H1 (cell line): ENCODE measurements at regions not wholly inside any gene's neighbourhood (a gene's known extent, or its start where the extent isn't known, plus 50 kb on each side); places are given as distances from the start of the nearest gene placed in this dataset.

Experiments used
- CTCF ChIA-PET: fragments of 300-600 bp; sonication (Branson Sonifier 250); formaldehyde crosslinking; loops from one replicate; lab custom pipeline; 2021; ENCODE audit not compliant: partially characterized antibody; lab: Charles Lee
- POLR2A ChIA-PET: fragments of 300-600 bp; sonication (Branson Sonifier 250); formaldehyde crosslinking; loops from one replicate; lab custom pipeline; 2021; ENCODE audit warnings: inconsistent platforms; ENCODE audit not compliant: partially characterized antibody; lab: Charles Lee
- DNase-seq, 2 experiments: peaks; one replicate each; pipeline versions ENCODE4 v3.0.0 to v3.0.0-alpha.2; 2010 to 2022; ENCODE audit warnings: low spot score in 2 of 2, low read depth in 1 of 2, mixed read lengths in 1 of 2
- FAIRE-seq: peaks from 2 replicates; lab custom pipeline; 2011; peaks lifted over from hg19 to GRCh38; lab: Jason Lieb, UNC
- H2AFZ ChIP-seq: 2 replicates; pipeline ENCODE4 v1.8.1; 2012; ENCODE audit warnings: low read length, inconsistent platforms
- H2AK5ac ChIP-seq: 2 replicates; pipeline ENCODE4 v1.6.1; 2013; ENCODE audit warnings: low read depth, low read length
- H2BK120ac ChIP-seq: replicated peaks from 2 replicates; pipeline ENCODE3; 2013; ENCODE audit warnings: low read depth, low read length, inconsistent platforms
- H2BK12ac ChIP-seq: 2 replicates; pipeline ENCODE4 v1.6.1; 2013; ENCODE audit warnings: low read depth, low read length
- H2BK15ac ChIP-seq: 2 replicates; pipeline ENCODE4 v1.6.1; 2013; ENCODE audit warnings: low read length
- H2BK20ac ChIP-seq: 2 replicates; pipeline ENCODE4 v1.6.1; 2013; ENCODE audit warnings: low read length
- H2BK5ac ChIP-seq: 2 replicates; pipeline ENCODE4 v1.6.1; 2013; ENCODE audit warnings: low read depth, low read length
- H3K14ac ChIP-seq: 2 replicates; pipeline ENCODE4 v1.6.1; 2013; ENCODE audit warnings: inconsistent platforms; ENCODE audit not compliant: insufficient read length
- H3K18ac ChIP-seq: 2 replicates; pipeline ENCODE4 v1.6.1; 2013; ENCODE audit warnings: low read length; ENCODE audit errors: extremely low read depth
- H3K23ac ChIP-seq: 2 replicates; pipeline ENCODE4 v1.6.1; 2013; ENCODE audit warnings: inconsistent platforms; ENCODE audit not compliant: insufficient read length
- H3K23me2 ChIP-seq: 2 replicates; pipeline ENCODE4 v1.6.1; 2013; ENCODE audit warnings: low read depth, low read length
- H3K27ac ChIP-seq: 2 replicates; pipeline ENCODE4 v1.6.1; 2011; ENCODE audit warnings: low read depth, low read length, inconsistent platforms
- H3K27me3 ChIP-seq, 4 experiments: replicated peaks in 1 of 4; 1 replicate in 1 of 4; 2 replicates in 3 of 4; pipeline versions ENCODE4 v1.6.1 to v1.8.1; 2011 to 2013; ENCODE audit warnings: low read length in 3 of 4, mild to moderate bottlenecking in 3 of 4, inconsistent platforms in 2 of 4, mixed read lengths in 2 of 4, moderate library complexity in 1 of 4; ENCODE audit not compliant: control insufficient read depth in 3 of 4, insufficient read depth in 3 of 4; ENCODE audit errors: extremely low read depth in 1 of 4
- H3K36me3 ChIP-seq, 4 experiments: 2 replicates each; pipeline versions ENCODE4 v1.6.1 to v1.8.1; 2011 to 2013; ENCODE audit warnings: mild to moderate bottlenecking in 4 of 4, low read length in 3 of 4, moderate library complexity in 2 of 4, control low read depth in 1 of 4, inconsistent platforms in 1 of 4; ENCODE audit not compliant: insufficient read depth in 4 of 4, control insufficient read depth in 2 of 4
- H3K4ac ChIP-seq: replicated peaks from 2 replicates; pipeline ENCODE3; 2013; ENCODE audit warnings: low read length, low read depth, mixed read lengths, inconsistent platforms; ENCODE audit not compliant: insufficient read length
- H3K4me1 ChIP-seq, 4 experiments: replicated peaks in 1 of 4; 1 replicate in 1 of 4; 2 replicates in 3 of 4; pipeline versions ENCODE4 v1.6.1 to v1.8.1; 2011 to 2013; ENCODE audit warnings: low read length in 3 of 4, inconsistent platforms in 2 of 4, mixed read lengths in 1 of 4; ENCODE audit not compliant: insufficient read depth in 4 of 4, control insufficient read depth in 3 of 4
- H3K4me2 ChIP-seq, 2 experiments: 2 replicates each; pipeline versions ENCODE4 v1.6.1 to v1.8.1; 2011 to 2013; ENCODE audit warnings: low read depth in 2 of 2, low read length in 2 of 2, control low read depth in 1 of 2, inconsistent platforms in 1 of 2, mild to moderate bottlenecking in 1 of 2; ENCODE audit not compliant: insufficient read depth in 1 of 2
- H3K4me3 ChIP-seq, 4 experiments: fragments of 200-600, 300-600 bp in 1 of 4; sonication (generic), shearing (Covaris generic), sonication (Bioruptor Twin) in 1 of 4; 2 replicates each; pipeline versions ENCODE4 v1.5.1 to v1.8.1; 2011 to 2016; ENCODE audit warnings: low read length in 4 of 4, low read depth in 3 of 4, control low read depth in 2 of 4, inconsistent platforms in 2 of 4, mild to moderate bottlenecking in 2 of 4, mixed read lengths in 1 of 4, moderate library complexity in 1 of 4; ENCODE audit not compliant: insufficient read depth in 2 of 4; ENCODE audit errors: extremely low read depth in 1 of 4
- H3K56ac ChIP-seq: replicated peaks from 2 replicates; pipeline ENCODE3; 2013; ENCODE audit warnings: low read depth, mild to moderate bottlenecking, mixed read lengths, low read length, inconsistent platforms; ENCODE audit not compliant: insufficient read length
- H3K79me1 ChIP-seq: 2 replicates; pipeline ENCODE4 v1.6.1; 2013; ENCODE audit warnings: low read depth, low read length, control low read depth
- H3K79me2 ChIP-seq, 2 experiments: 2 replicates each; pipeline versions ENCODE4 v1.6.1 to v1.8.1; 2012 to 2013; ENCODE audit warnings: low read length in 2 of 2, mild to moderate bottlenecking in 2 of 2, inconsistent platforms in 1 of 2; ENCODE audit not compliant: insufficient read depth in 2 of 2, control insufficient read depth in 1 of 2
- H3K9ac ChIP-seq, 4 experiments: replicated peaks in 1 of 4; 1 replicate in 1 of 4; 2 replicates in 3 of 4; pipeline versions ENCODE4 v1.6.1 to v1.8.1; 2011 to 2013; ENCODE audit warnings: low read depth in 3 of 4, low read length in 3 of 4, control low read depth in 2 of 4, mild to moderate bottlenecking in 2 of 4, moderate library complexity in 2 of 4, inconsistent platforms in 1 of 4; ENCODE audit errors: extremely low read depth in 1 of 4
- H3K9me3 ChIP-seq, 2 experiments: 2 replicates each; pipeline versions ENCODE4 v1.6.1 to v1.8.1; 2012 to 2013; ENCODE audit warnings: mild to moderate bottlenecking in 2 of 2, moderate library complexity in 2 of 2, control low read depth in 1 of 2, inconsistent platforms in 1 of 2, low read depth in 1 of 2, low read length in 1 of 2, mixed read lengths in 1 of 2; ENCODE audit not compliant: insufficient read depth in 2 of 2
- H4K20me1 ChIP-seq, 2 experiments: replicated peaks in 1 of 2; 2 replicates each; pipeline versions ENCODE3 to v1.8.1; 2011 to 2013; ENCODE audit warnings: inconsistent platforms in 2 of 2, low read length in 2 of 2, mild to moderate bottlenecking in 1 of 2; ENCODE audit not compliant: insufficient read depth in 2 of 2, control insufficient read depth in 1 of 2
- H4K5ac ChIP-seq: 2 replicates; pipeline ENCODE4 v1.6.1; 2013; ENCODE audit warnings: low read length, low read depth, mixed read lengths, inconsistent platforms; ENCODE audit not compliant: insufficient read length
- H4K8ac ChIP-seq: 2 replicates; pipeline ENCODE4 v1.8.0; 2013; ENCODE audit warnings: mild to moderate bottlenecking, moderate library complexity, low read length, inconsistent platforms; ENCODE audit not compliant: insufficient read depth; ENCODE audit errors: extremely low read depth
- H4K91ac ChIP-seq: replicated peaks from 2 replicates; pipeline ENCODE3; 2013; ENCODE audit warnings: low read length, mixed read lengths, inconsistent platforms; ENCODE audit not compliant: insufficient read length
- BACH1 ChIP-seq: IDR thresholded peaks from 2 replicates; pipeline ENCODE4 v1.6.1; 2012; ENCODE audit warnings: low read length, improper control_type of control experiment
- GTF2F1 ChIP-seq: IDR thresholded peaks from 2 replicates; pipeline ENCODE4 v1.6.1; 2012; ENCODE audit warnings: low read depth, low read length, improper control_type of control experiment, borderline replicate concordance
- WGBS, 2 experiments: shearing (Covaris generic) in 1 of 2; methylation state at CpG; one replicate each; pipeline versions ENCODE4 v1.1.6 to v1.1.7; 2013 to 2015; ENCODE audit warnings: low lambda C conversion rate in 2 of 2, mixed read lengths in 2 of 2, inconsistent platforms in 1 of 2, low coverage in 1 of 2, missing lambda C conversion rate in 1 of 2; ENCODE audit not compliant: insufficient replicate concordance in 2 of 2, insufficient coverage in 1 of 2, insufficient read length in 1 of 2; ENCODE audit errors: extremely low coverage in 1 of 2, missing lambda C conversion rate in 1 of 2; 5-methylcytosine and 5-hydroxymethylcytosine counted together
- TF ChIP-seq, protein P1 (sequence below): IDR thresholded peaks from 2 replicates; pipeline ENCODE4 v1.6.1; 2011; ENCODE audit warnings: low read depth, mild to moderate bottlenecking, low read length; ENCODE audit not compliant: insufficient read depth

DNA sequence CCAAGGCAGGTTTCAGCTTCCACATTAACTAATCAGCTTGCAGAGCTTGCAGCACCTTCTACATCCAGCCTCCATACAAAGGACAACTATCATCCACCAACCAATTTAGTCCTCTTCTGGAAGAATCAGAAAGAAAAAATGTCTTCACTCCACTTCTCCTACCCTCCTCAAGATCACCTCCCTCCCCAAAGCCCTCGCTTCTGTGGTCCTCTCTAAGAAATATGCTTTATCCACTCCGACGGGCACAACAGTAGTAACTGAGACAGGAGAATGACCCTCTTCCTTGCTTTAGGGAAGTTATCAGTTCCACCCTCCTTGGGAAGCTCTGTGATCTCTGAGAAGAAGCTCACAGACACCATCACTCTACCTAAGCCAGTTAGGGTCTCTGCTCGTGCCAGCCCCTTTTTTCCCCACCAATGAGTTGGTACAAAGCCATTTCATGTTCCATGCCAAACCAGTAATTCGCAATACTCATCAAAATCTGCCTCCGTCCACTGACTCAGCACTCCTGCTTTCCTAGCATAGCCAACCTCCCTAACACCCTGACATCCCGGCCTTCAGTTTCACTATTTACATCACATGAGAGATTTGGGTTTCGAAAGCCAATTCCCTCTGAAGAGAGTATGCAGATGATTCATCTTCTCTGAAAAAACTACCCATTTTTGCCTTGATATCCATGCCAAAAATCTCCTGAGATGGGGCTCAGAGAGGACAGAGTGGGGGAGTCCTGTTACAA is 114.1 kb upstream of the PKDCC start:
- Histone ChIP-seq H3K4me3 (no peak overlapping the region), H4K91ac (no peak overlapping the region), H3K18ac (peak overlapping the region; percentile 62; the same call in 1 of the 2 replicates), H3K79me1 (no peaks in the 10 kb centered on the region), H3K36me3 (no peaks in the 10 kb centered on the region), H3K27ac (no peak overlapping the region), H3K4ac (no peak overlapping the region), H3K27me3 (no peaks in the 10 kb centered on the region; a peak in 1 of 7 replicates), H2AFZ (no peak overlapping the region), H3K9ac (no peak overlapping the region), H2BK120ac (peak overlapping the region; percentile 18), H3K4me2 (no peak overlapping the region), H2BK12ac (peak overlapping the region; percentile 99; the same call in 1 of the 2 replicates), H2BK5ac (peak overlapping the region; percentile 66; the same call in 1 of the 2 replicates), H3K9me3 (no peaks in the 10 kb centered on the region), H2BK20ac (peak overlapping the region; percentile 88), H3K4me1 (peaks cover 10 to 22% (median 19%) of the 10 kb centered on the region in 4 experiments), H2AK5ac (no peak overlapping the region), H3K23ac (no peak overlapping the region), H3K14ac (no peak overlapping the region), H3K23me2 (no peaks in the 10 kb centered on the region), H3K79me2 (no peaks in the 10 kb centered on the region), H3K56ac (no peak overlapping the region), H2BK15ac (no peak overlapping the region), H4K20me1 (no peaks in the 10 kb centered on the region), H4K8ac (no peak overlapping the region), H4K5ac (no peak overlapping the region)
- FAIRE-seq (no peak), DNase-seq (no peak)
- ChIA-PET CTCF (interaction anchor here (0.7 to 3.1 kb wide), 5 partner anchors 14 to 157 kb away, joined by 3 to 8 read pairs (median 4); no protein-coding TSS in a partner anchor), POLR2A (interaction anchor here (1.0 kb wide), 1 partner anchor 60 kb away, joined by 3 read pairs; no protein-coding TSS in a partner anchor)
- no peak for TF ChIP-seq GTF2F1
- peak; percentile 29; the same call in 1 of the 2 replicates for TF ChIP-seq BACH1
- TF ChIP-seq, protein P1, sequence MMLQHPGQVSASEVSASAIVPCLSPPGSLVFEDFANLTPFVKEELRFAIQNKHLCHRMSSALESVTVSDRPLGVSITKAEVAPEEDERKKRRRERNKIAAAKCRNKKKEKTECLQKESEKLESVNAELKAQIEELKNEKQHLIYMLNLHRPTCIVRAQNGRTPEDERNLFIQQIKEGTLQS = no peak
- 79% methylated on average over 8 of the region's 8 CpGs; no CpG with 5 or more reads in 1 of the 2 experiments for WGBS, 2 experiments
